ENCODE measurements at regions not wholly inside any gene's neighbourhood (a gene's known extent, or its start where the extent isn't known, plus 50 kb on each side); places are given as distances from the start of the nearest gene placed in this dataset.

Small RNA genes lying in the stretch of these regions (microRNA-seq; reads per million reads assigned to microRNA genes)
- 0 reads per million in 2 donors for gene MIR5011

All from left colon (tissue), 2 donors.